Brain microvascular endothelial cell (primary cell): ENCODE measurements at regions not wholly inside any gene's neighbourhood (a gene's known extent, or its start where the extent isn't known, plus 50 kb on each side); places are given as distances from the start of the nearest gene placed in this dataset.
"Not testable (repeated sequence)": the region's sequence is repeated elsewhere in the genome, so short reads cannot be mapped to it uniquely, and the experiment has no call there.

Experiments
- DNase-seq: peaks from one replicate; pipeline ENCODE4 v3.0.0-alpha.2; 2020
- H3K27ac ChIP-seq: fragments of 250-450 bp; sonication (Bioruptor Pico); 2 replicates; pipeline ENCODE4 v1.5.1; 2020; ENCODE audit warnings: mild to moderate bottlenecking, moderate library complexity
- H3K27me3 ChIP-seq: fragments of 250-450 bp; sonication (Bioruptor Pico); replicated peaks from 2 replicates; pipeline ENCODE4 v1.5.1; 2020; ENCODE audit warnings: mild to moderate bottlenecking
- H3K36me3 ChIP-seq: fragments of 250-450 bp; sonication (Bioruptor Pico); replicated peaks from 2 replicates; pipeline ENCODE4 v1.5.1; 2020; ENCODE audit warnings: mild to moderate bottlenecking
- H3K4me3 ChIP-seq: 2 replicates; pipeline ENCODE4 v1.5.1; 2011; ENCODE audit warnings: low read depth, mild to moderate bottlenecking, control low read depth, low read length, moderate library complexity
- in situ Hi-C: cut with HindIII; loops from 2 replicates; pipeline ENCODE4 v1.10.0; 2017; ENCODE audit warnings: low sequenced_read_pairs, low pct_ligation_motif_present
- TF ChIP-seq, protein P1 (sequence below): IDR thresholded peaks from 2 replicates; pipeline ENCODE4 v1.5.1; 2011; ENCODE audit warnings: low read depth, mild to moderate bottlenecking, moderate library complexity, low read length, control low read depth, inconsistent platforms; ENCODE audit errors: missing control alignments

DNA sequence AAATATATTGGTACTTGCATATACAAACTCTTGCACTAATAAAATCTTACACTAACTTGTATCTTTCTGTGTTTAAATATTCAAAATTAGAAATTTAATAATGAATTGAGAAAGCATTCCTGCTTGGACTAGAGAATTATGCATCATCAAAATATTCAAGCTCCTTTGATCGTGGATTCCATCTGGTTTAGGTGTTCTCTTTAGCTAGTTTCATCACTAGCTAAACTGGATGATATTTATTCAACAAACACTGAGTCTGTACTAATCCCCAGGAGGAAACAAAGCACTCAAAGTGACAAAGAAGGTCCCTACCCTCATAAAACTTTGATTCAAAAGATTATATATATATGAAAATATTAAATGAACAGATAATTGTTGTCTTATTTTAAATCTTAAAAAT, 1360.9 kb upstream of the ALCAM start:
- no peaks in the 10 kb centered on the region for H3K36me3 ChIP-seq
- no peak for DNase-seq
- in situ Hi-C loops, result no loop called here
- H3K27ac ChIP-seq, result no peak overlapping the region
- TF ChIP-seq, protein P1, sequence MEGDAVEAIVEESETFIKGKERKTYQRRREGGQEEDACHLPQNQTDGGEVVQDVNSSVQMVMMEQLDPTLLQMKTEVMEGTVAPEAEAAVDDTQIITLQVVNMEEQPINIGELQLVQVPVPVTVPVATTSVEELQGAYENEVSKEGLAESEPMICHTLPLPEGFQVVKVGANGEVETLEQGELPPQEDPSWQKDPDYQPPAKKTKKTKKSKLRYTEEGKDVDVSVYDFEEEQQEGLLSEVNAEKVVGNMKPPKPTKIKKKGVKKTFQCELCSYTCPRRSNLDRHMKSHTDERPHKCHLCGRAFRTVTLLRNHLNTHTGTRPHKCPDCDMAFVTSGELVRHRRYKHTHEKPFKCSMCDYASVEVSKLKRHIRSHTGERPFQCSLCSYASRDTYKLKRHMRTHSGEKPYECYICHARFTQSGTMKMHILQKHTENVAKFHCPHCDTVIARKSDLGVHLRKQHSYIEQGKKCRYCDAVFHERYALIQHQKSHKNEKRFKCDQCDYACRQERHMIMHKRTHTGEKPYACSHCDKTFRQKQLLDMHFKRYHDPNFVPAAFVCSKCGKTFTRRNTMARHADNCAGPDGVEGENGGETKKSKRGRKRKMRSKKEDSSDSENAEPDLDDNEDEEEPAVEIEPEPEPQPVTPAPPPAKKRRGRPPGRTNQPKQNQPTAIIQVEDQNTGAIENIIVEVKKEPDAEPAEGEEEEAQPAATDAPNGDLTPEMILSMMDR, result no peak
- no peak overlapping the region for H3K4me3 ChIP-seq
- no peaks in the 10 kb centered on the region for H3K27me3 ChIP-seq

DNA sequence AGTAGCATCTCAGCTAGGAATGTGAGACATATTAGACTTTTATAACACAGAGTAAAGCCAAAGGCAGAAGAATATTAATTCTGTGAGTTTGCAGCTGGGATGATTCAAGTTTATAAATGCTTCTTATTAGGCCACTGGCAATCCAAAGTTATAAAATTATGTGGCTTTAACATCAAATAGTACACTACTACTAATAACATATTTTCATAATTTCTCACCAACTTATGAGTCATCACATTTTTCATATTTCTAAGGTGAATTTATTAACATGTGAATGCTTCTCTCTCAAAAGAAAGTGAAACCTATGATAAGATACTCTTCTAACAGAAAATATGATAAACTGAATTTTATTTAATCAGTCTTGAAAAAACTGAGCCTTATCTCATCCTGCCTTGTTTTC, 1348.2 kb upstream of the ALCAM start:
- Histone ChIP-seq H3K36me3 (no peaks in the 10 kb centered on the region), H3K27me3 (no peaks in the 10 kb centered on the region), H3K27ac (no peak overlapping the region), H3K4me3 (no peak overlapping the region)
- DNase-seq, result no peak
- TF ChIP-seq, protein P1, result no peak
- in situ Hi-C loops, result no loop called here

DNA sequence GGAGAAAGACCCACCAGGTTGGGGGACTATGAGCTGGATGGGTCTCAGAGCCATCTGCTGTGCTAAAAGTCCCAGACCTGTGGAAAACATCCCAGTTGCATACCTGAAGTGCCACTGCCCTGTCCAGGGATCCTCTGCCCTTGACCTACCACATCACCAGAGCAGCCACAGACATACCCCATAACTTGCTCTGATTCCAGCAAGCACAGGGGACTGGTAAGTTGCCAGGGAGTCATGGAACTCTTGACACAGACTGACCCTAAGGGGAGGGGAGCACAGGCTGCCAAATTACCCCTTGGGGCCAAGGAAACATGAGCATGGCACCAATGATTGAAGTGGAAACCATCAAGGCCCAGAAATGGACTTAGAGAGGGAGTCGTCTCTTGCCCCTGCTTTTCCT, 1335.1 kb upstream of the ALCAM start:
- TF ChIP-seq, protein P1, result no peak
- H3K27me3 ChIP-seq, result no peaks in the 10 kb centered on the region
- in situ Hi-C loops, result no loop called here
- no peak overlapping the region for H3K27ac ChIP-seq
- no peak for DNase-seq
- no peaks in the 10 kb centered on the region for H3K36me3 ChIP-seq
- H3K4me3 ChIP-seq, result no peak overlapping the region

DNA sequence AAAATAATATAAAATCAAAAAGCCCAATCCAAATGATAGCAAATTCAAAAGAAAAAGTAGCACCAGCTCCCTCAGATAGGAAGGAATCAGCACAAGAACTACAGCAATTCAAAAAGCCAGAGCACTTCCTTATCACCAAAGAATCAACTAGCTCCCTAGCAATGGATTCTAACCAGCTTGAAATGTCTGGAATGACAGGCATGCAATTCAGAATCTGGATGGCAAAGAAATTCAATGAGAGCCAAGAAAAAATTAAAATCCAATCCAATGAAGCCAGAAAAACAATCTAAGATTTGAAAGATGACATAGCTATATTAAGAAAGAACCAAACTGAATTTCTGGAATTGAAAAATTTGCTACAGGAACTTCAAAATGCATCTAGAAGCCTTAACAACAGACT, 1334.4 kb upstream of the ALCAM start:
- Histone ChIP-seq H3K36me3 (no peaks in the 10 kb centered on the region), H3K4me3 (no peak overlapping the region), H3K27ac (no peak overlapping the region), H3K27me3 (no peaks in the 10 kb centered on the region)
- in situ Hi-C loops, result no loop called here
- peak; percentile 53 for DNase-seq
- TF ChIP-seq, protein P1, result no peak

DNA sequence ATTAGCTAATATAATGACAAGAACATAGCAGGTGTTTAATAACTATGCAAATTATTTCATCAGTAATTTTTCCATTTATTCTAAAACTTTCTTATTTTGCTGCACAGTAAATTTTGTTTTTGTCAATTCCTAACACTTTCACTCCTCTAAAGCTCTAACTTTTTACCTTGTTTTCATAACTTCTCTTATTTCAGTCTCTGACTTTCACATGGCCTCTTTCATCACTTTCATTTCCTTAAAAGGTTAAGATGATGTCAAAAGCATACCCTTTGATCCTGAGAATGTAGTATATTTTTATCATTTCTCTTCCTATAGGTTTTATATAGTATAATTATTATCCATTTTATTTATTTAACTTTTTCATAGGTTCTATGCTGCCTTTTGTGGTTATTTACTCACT, 1325.8 kb upstream of the ALCAM start:
- H3K4me3 ChIP-seq, result no peak overlapping the region
- in situ Hi-C loops, result no loop called here
- no peaks in the 10 kb centered on the region for H3K27me3 ChIP-seq
- no peak overlapping the region for H3K27ac ChIP-seq
- DNase-seq, result no peak
- TF ChIP-seq, protein P1, result no peak
- no peaks in the 10 kb centered on the region for H3K36me3 ChIP-seq

DNA sequence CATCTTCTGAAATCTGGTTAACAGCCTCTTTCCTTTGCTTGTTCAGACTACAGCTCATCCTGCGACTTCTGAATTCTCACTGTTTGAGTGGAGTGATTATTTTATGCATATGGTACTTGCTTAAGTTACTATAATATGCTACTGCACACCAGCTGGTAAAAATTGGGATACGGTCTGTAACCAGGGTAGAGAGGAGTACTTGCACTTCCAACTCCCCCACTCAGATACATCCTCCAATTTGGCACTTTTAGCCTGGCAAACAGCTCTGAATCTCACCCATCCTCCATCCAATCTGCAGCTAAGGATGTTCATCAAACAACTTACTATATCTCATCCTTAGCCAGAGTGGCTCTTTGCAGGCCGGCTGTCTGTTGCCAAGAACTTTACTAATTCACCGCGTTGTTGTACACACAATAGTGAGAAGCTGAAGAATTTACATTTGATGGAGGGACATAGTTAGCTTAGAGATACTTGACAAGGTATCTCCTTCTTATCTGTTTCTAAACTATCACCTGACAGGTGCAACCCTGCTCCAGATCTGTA, 1323.6 kb upstream of the ALCAM start:
- H3K4me3 ChIP-seq, H3K27ac ChIP-seq, in situ Hi-C loops, H3K36me3 ChIP-seq, H3K27me3 ChIP-seq, DNase-seq: not testable (repeated sequence)
